GM21515 (cell line): ENCODE measurements at regions not wholly inside any gene's neighbourhood (a gene's known extent, or its start where the extent isn't known, plus 50 kb on each side); places are given as distances from the start of the nearest gene placed in this dataset.

Experiments
- ATAC-seq: cut with Tn5 transposase; IDR thresholded peaks from one replicate; pipeline ENCODE4 v1.9.1; 2021; ENCODE audit not compliant: unreplicated experiment

DNA sequence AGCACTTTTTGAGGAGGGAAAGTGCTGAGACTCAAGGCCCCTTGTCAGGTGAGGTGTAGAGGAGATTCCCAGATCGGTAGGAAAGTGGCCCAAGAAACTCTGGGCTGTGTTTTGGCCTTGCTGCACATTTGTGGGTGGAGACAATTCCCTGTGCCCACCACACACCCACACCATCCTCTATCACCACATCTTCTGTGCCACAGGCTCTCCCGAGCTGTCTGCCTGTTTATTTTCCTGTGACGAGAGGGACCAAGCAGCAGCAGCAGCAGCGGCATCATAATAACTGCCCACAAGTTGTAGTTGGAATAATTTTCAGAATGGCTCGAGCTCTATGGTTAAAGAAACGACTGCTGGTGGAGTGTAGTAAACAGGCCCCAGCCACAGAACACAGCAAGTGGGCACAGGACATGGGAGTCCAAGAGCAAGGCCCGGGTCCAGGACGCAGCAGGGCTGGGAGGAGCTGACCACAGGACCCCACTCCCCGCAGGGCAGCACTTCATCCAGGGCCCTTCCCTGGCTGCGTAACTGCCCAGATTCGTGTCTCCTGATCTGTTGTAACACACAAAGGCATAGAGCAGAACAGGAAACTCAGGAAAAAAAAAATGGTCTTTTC lies 55.6 kb upstream of the BCL2L14 start:
- no peak for ATAC-seq

- ATAC-seq, result no peak
Observed at GRCh38 chr12:12016284-12017100, 54.2 kb upstream of the BCL2L14 start.

DNA sequence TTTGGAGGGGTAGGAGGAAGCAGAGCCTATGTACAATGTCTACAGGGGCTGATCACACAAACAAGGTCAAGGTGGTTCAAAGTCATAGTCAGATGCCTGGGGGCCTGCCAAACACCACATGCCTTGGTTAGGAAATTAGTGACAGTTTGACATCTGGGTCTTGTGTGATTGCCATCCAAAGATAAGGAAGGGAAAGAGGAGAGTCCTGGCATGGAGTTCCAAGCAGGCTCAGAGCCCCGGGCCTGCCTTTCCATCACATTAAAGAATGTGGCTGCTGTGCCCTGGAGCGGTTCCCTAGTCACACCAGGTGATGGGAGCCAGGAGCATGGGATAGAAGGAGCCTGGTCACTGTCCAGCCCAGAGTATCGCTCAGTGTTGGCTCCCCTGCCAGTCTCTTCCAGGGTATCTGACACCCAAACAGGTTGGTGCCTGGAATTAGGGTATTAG lies 53.6 kb upstream of the BCL2L14 start:
- ATAC-seq, result no peak

GRCh38 chr12:12017798-12018197 lies 52.9 kb upstream of the BCL2L14 start:
- ATAC-seq, result no peak

- ATAC-seq, result no peak
Observed at GRCh38 chr12:12018454-12018853, 52.3 kb upstream of the BCL2L14 start.

- ATAC-seq, result no peak
Observed at GRCh38 chr12:12019881-12020280, 50.9 kb upstream of the BCL2L14 start.

GRCh38 chr12:12020762-12021161 lies 50.0 kb upstream of the BCL2L14 start:
- ATAC-seq, result no peak
